AG10803 (cell line): ENCODE measurements at regions not wholly inside any gene's neighbourhood (a gene's known extent, or its start where the extent isn't known, plus 50 kb on each side); places are given as distances from the start of the nearest gene placed in this dataset.

Experiments
- DNase-seq: peaks from one replicate; pipeline ENCODE4 v3.0.0; 2010; ENCODE audit warnings: low read depth
- H3K4me3 ChIP-seq: 2 replicates; pipeline ENCODE4 v1.5.1; 2011; ENCODE audit warnings: mild to moderate bottlenecking, low read length, control low read depth
- TF ChIP-seq, protein P1 (sequence below): conservative IDR thresholded peaks from 2 replicates; pipeline ENCODE4 v1.5.1; 2011; ENCODE audit warnings: mild to moderate bottlenecking, low read length, control low read depth, inconsistent platforms

DNA sequence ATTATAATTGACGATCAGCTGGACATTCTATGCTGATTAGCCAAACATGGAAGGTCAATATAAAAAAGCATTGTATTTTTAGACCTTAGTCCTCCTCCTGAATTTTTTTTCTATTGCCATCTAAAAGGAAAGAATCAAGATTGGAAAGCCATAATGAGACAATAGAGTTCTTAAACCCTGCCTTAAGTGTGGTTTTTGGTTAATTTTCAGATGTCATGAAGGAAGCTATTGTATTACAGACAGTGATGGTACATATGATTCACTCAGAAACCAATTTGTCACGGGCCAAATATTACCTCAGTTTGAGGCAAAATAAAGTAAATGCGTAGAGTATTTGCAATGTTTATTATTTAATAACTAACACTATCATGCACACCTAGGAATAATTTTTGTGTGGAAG, 1164.0 kb upstream of the RAG2 start:
- TF ChIP-seq, protein P1, sequence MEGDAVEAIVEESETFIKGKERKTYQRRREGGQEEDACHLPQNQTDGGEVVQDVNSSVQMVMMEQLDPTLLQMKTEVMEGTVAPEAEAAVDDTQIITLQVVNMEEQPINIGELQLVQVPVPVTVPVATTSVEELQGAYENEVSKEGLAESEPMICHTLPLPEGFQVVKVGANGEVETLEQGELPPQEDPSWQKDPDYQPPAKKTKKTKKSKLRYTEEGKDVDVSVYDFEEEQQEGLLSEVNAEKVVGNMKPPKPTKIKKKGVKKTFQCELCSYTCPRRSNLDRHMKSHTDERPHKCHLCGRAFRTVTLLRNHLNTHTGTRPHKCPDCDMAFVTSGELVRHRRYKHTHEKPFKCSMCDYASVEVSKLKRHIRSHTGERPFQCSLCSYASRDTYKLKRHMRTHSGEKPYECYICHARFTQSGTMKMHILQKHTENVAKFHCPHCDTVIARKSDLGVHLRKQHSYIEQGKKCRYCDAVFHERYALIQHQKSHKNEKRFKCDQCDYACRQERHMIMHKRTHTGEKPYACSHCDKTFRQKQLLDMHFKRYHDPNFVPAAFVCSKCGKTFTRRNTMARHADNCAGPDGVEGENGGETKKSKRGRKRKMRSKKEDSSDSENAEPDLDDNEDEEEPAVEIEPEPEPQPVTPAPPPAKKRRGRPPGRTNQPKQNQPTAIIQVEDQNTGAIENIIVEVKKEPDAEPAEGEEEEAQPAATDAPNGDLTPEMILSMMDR: no peak

GRCh38 chr11:37755521-37755920, 1157.5 kb upstream of the RAG2 start:
- no peak for DNase-seq
- H3K4me3 ChIP-seq: no peak overlapping the region
- TF ChIP-seq, protein P1: no peak

More for the DNA sequence above, 1164.0 kb upstream of the RAG2 start:
- no peak overlapping the region for H3K4me3 ChIP-seq
- DNase-seq: no peak

DNA sequence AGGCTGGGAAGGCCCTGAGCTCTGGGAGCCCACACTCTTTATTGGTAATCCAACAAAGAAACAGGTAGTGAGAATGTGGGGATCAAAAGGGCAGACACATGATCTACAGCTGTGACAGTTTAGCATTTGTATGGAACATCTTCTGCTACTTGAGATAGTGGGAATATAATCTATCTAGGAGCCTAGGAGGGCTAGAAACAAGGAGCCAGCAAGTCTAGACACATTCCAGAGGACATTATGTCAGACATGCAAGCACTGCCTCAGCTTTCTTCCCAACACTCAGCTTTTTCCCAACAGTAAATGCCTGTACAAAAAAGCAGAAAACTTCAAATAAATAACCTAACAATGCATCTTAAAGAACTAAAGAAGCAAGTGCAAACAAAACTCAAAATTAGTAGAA, 1150.6 kb upstream of the RAG2 start:
- TF ChIP-seq, protein P1: no peak
- no peak for DNase-seq
- H3K4me3 ChIP-seq: no peak overlapping the region

- TF ChIP-seq, protein P1: no peak
- DNase-seq: no peak
- H3K4me3 ChIP-seq: no peak overlapping the region
These were observed 1149.1 kb upstream of the RAG2 start for GRCh38 chr11:37747121-37747520.

DNA sequence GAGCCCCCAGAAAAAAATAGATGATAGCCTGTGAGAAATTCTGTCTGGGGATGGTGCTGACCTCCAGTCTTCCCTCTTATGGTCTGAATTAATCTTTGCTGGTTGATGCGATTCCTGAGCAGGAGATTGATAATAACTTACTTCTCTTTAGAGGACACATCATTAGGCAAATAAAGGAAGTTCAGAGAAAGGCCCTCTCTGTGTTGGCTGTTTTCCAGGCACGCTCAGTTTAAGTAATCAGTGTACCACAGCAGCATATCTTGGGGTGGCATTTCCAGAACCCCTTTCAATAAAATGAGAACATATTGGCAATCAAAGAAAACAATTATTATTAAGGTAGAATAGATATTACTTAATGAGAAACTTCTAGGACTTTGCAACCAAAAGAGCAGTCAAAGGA, 1129.3 kb upstream of the RAG2 start:
- TF ChIP-seq, protein P1: no peak
- H3K4me3 ChIP-seq: no peak overlapping the region
- no peak for DNase-seq

DNA sequence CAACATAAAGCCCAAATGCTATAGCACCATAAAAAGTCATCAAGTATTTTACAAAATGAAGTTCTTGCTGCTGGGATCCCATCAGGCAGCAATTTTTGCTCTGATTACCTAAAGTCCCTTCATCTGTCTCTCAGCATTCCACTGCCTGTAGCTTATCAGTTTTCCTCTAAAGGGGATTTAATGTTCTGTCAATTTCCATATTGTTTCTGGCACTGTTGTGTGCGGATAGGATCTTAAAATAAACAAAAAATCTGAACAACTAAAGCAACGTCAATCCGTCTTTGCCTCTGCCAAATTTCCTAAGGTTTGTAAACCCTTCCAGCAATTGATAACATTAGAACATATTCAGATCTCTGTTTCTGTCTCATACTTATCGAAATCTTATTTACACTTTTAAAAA, 1126.3 kb upstream of the RAG2 start:
- no peak for DNase-seq
- no peak overlapping the region for H3K4me3 ChIP-seq
- TF ChIP-seq, protein P1: no peak

- no peak for DNase-seq
- TF ChIP-seq, protein P1: no peak
- no peak overlapping the region for H3K4me3 ChIP-seq
These were observed 1123.4 kb upstream of the RAG2 start for GRCh38 chr11:37721485-37721884.
